ENCODE measurements at regions not wholly inside any gene's neighbourhood (a gene's known extent, or its start where the extent isn't known, plus 50 kb on each side); places are given as distances from the start of the nearest gene placed in this dataset.

DNA sequence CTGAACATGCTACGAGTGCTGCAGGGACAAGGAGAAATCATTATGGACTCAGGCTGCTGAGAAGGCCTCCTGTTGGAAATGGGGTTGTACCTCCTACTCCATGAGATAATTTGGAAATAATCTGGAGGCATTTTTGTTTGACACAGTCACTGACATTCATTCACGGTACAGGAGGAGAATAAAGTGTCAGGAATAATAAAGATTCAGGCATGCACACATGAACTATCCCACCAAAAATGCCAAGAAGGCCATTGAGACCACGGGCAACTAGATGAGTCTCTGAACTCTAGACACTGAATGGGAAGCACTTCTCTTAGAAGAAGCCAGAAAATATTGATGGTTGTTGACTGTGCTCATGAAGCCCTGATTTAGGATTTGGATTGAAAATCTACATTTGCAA lies 220.9 kb upstream of the HABP2 start:
- BruUV-seq (replicated peaks) = no TSS peak
- intact Hi-C loops (cut with micrococcal nuclease; ENCODE audit: unreplicated experiment) = no loop called here
- DNase-seq (ENCODE audit: low read depth, low spot score) (no peak), ATAC-seq (no peak)
- no peak overlapping the region for H3K4me3 ChIP-seq (ENCODE audit: low read depth in 2 of 2, low read length in 2 of 2)
- H3K9me3 ChIP-seq (ENCODE audit: control insufficient read depth, insufficient read depth, low read depth, low read length) = no peaks in the 10 kb centered on the region
- ChIA-PET POLR2A (no interaction called here), CTCF (no interaction called here)
- no peak for TF ChIP-seq SIN3A (IDR thresholded peaks at IDR 0.05; ENCODE audit: borderline replicate concordance, insufficient read depth, low read depth, low read length)
- TF ChIP-seq, protein P1, sequence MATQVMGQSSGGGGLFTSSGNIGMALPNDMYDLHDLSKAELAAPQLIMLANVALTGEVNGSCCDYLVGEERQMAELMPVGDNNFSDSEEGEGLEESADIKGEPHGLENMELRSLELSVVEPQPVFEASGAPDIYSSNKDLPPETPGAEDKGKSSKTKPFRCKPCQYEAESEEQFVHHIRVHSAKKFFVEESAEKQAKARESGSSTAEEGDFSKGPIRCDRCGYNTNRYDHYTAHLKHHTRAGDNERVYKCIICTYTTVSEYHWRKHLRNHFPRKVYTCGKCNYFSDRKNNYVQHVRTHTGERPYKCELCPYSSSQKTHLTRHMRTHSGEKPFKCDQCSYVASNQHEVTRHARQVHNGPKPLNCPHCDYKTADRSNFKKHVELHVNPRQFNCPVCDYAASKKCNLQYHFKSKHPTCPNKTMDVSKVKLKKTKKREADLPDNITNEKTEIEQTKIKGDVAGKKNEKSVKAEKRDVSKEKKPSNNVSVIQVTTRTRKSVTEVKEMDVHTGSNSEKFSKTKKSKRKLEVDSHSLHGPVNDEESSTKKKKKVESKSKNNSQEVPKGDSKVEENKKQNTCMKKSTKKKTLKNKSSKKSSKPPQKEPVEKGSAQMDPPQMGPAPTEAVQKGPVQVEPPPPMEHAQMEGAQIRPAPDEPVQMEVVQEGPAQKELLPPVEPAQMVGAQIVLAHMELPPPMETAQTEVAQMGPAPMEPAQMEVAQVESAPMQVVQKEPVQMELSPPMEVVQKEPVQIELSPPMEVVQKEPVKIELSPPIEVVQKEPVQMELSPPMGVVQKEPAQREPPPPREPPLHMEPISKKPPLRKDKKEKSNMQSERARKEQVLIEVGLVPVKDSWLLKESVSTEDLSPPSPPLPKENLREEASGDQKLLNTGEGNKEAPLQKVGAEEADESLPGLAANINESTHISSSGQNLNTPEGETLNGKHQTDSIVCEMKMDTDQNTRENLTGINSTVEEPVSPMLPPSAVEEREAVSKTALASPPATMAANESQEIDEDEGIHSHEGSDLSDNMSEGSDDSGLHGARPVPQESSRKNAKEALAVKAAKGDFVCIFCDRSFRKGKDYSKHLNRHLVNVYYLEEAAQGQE (IDR thresholded peaks at IDR 0.05; ENCODE audit: insufficient read depth in 1 of 2, low read depth in 2 of 2, low read length in 1 of 2) = no peak
- no peak for TF ChIP-seq TCF7L2 (IDR thresholded peaks at IDR 0.05; ENCODE audit: low read depth, low read length)
- no peak for TF ChIP-seq POLR2AphosphoS5 (IDR thresholded peaks at IDR 0.05; ENCODE audit: low read depth, low read length)
- TF ChIP-seq, protein P2, sequence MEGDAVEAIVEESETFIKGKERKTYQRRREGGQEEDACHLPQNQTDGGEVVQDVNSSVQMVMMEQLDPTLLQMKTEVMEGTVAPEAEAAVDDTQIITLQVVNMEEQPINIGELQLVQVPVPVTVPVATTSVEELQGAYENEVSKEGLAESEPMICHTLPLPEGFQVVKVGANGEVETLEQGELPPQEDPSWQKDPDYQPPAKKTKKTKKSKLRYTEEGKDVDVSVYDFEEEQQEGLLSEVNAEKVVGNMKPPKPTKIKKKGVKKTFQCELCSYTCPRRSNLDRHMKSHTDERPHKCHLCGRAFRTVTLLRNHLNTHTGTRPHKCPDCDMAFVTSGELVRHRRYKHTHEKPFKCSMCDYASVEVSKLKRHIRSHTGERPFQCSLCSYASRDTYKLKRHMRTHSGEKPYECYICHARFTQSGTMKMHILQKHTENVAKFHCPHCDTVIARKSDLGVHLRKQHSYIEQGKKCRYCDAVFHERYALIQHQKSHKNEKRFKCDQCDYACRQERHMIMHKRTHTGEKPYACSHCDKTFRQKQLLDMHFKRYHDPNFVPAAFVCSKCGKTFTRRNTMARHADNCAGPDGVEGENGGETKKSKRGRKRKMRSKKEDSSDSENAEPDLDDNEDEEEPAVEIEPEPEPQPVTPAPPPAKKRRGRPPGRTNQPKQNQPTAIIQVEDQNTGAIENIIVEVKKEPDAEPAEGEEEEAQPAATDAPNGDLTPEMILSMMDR (IDR thresholded peaks at IDR 0.05) = no peak
- peaks cover 8% of the 10 kb centered on the region for H3K27me3 ChIP-seq (ENCODE audit: control insufficient read depth, insufficient read depth, low read length)
- H3K27ac ChIP-seq (ENCODE audit: low read length) = no peak overlapping the region
- in situ Hi-C loops (cut with HindIII; ENCODE audit: low pct_unique_long_range_greater_than_20kb, low sequenced_read_pairs) = no loop called here
- H3K36me3 ChIP-seq (ENCODE audit: control insufficient read depth, insufficient read depth, low read length) = no peaks in the 10 kb centered on the region
- H3K4me1 ChIP-seq (ENCODE audit: control insufficient read depth, insufficient read depth, low read length) = no peaks in the 10 kb centered on the region

DNA sequence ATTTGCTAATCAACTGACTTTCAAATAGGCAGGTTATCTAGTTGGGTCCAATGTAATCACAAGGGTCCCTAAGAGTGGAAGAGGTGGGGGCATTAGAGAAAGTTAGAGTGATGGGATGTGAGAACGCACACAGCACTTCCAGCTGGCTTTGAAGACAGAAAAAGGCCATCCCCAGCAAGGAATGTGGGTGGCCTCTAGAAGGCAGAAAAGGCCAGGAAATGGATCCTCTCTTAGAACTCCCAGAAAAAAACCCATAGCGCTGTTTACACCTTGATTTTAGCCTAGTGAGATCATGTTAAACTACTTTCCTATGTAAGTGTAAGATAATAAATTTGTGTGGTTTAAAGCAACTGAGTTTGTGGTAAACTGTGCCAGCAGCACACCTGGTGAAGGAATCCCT lies 219.5 kb upstream of the HABP2 start:
- ChIA-PET CTCF (no interaction called here), POLR2A (no interaction called here)
- Histone ChIP-seq H3K4me3 (ENCODE audit: low read depth in 2 of 2, low read length in 2 of 2) (no peak overlapping the region), H3K27me3 (ENCODE audit: control insufficient read depth, insufficient read depth, low read length) (peaks cover 9% of the 10 kb centered on the region), H3K36me3 (ENCODE audit: control insufficient read depth, insufficient read depth, low read length) (no peaks in the 10 kb centered on the region), H3K9me3 (ENCODE audit: control insufficient read depth, insufficient read depth, low read depth, low read length) (no peaks in the 10 kb centered on the region), H3K27ac (ENCODE audit: low read length) (no peak overlapping the region), H3K4me1 (ENCODE audit: control insufficient read depth, insufficient read depth, low read length) (no peaks in the 10 kb centered on the region)
- TF ChIP-seq, protein P2 (IDR thresholded peaks at IDR 0.05) = no peak; the same call in 1 of the 2 replicates
- no peak for TF ChIP-seq SIN3A (IDR thresholded peaks at IDR 0.05; ENCODE audit: borderline replicate concordance, insufficient read depth, low read depth, low read length)
- no peak for TF ChIP-seq POLR2AphosphoS5 (IDR thresholded peaks at IDR 0.05; ENCODE audit: low read depth, low read length)
- TF ChIP-seq, protein P1 (IDR thresholded peaks at IDR 0.05; ENCODE audit: insufficient read depth in 1 of 2, low read depth in 2 of 2, low read length in 1 of 2) = no peak
- no peak for TF ChIP-seq TCF7L2 (IDR thresholded peaks at IDR 0.05; ENCODE audit: low read depth, low read length)
- DNase-seq (ENCODE audit: low read depth, low spot score) (no peak), ATAC-seq (no peak)
- BruUV-seq (replicated peaks) = no TSS peak
- intact Hi-C loops (cut with micrococcal nuclease; ENCODE audit: unreplicated experiment) (no loop called here), in situ Hi-C loops (cut with HindIII; ENCODE audit: low pct_unique_long_range_greater_than_20kb, low sequenced_read_pairs) (no loop called here)
